DND-41 (cell line): ENCODE measurements at regions not wholly inside any gene's neighbourhood (a gene's known extent, or its start where the extent isn't known, plus 50 kb on each side); places are given as distances from the start of the nearest gene placed in this dataset.
"Not testable (repeated sequence)": the region's sequence is repeated elsewhere in the genome, so short reads cannot be mapped to it uniquely, and the experiment has no call there.

Experiments
- ATAC-seq: fragments of 200-7000 bp; cut with Tn5 transposase; 3 replicates; pipeline ENCODE4 v1.9.1; 2021; ENCODE audit warnings: low read depth; ENCODE audit not compliant: insufficient read depth
- DNase-seq: peaks from one replicate; pipeline ENCODE4 v3.0.0-alpha.2; 2020
- H2AFZ ChIP-seq: 2 replicates; pipeline ENCODE4 v1.6.0; 2012; ENCODE audit warnings: low read depth, low read length
- H3K27ac ChIP-seq: 2 replicates; pipeline ENCODE4 v1.5.1; 2012; ENCODE audit warnings: low read length, inconsistent platforms
- H3K27me3 ChIP-seq: fragments of 200-600 bp; sonication (generic); 2 replicates; pipeline ENCODE4 v1.6.0; 2012; ENCODE audit warnings: low read length, mild to moderate bottlenecking, inconsistent platforms; ENCODE audit not compliant: insufficient read depth, poor library complexity
- H3K36me3 ChIP-seq: 2 replicates; pipeline ENCODE4 v1.5.1; 2012; ENCODE audit warnings: low read length, inconsistent platforms; ENCODE audit not compliant: insufficient read depth
- H3K4me1 ChIP-seq: 2 replicates; pipeline ENCODE4 v1.5.1; 2012; ENCODE audit warnings: mild to moderate bottlenecking, low read length; ENCODE audit not compliant: insufficient read depth
- H3K4me2 ChIP-seq: 2 replicates; pipeline ENCODE4 v1.6.0; 2012; ENCODE audit warnings: mild to moderate bottlenecking, moderate library complexity, low read length, inconsistent platforms; ENCODE audit not compliant: insufficient read depth
- H3K4me3 ChIP-seq, 2 experiments: fragments of 200-600 bp in 1 of 2; shearing (Covaris generic) in 1 of 2; 2 replicates each; pipeline ENCODE4 v1.5.1; 2012 to 2016; ENCODE audit warnings: inconsistent platforms in 2 of 2, low read length in 2 of 2, mild to moderate bottlenecking in 2 of 2, low read depth in 1 of 2, moderate library complexity in 1 of 2
- H3K79me2 ChIP-seq: 2 replicates; pipeline ENCODE4 v1.6.0; 2012; ENCODE audit warnings: low read length, inconsistent platforms; ENCODE audit not compliant: insufficient read depth
- H3K9ac ChIP-seq: 2 replicates; pipeline ENCODE4 v1.6.0; 2012; ENCODE audit warnings: low read depth, mild to moderate bottlenecking, inconsistent platforms, low read length, moderate library complexity
- H3K9me3 ChIP-seq: 2 replicates; pipeline ENCODE4 v1.5.1; 2012; ENCODE audit warnings: low read length, moderate library complexity, mild to moderate bottlenecking, inconsistent platforms; ENCODE audit not compliant: insufficient read depth, severe bottlenecking
- H4K20me1 ChIP-seq: 2 replicates; pipeline ENCODE4 v1.6.0; 2012; ENCODE audit warnings: low read length; ENCODE audit not compliant: insufficient read depth
- EZH2 ChIP-seq: IDR thresholded peaks from 3 replicates; pipeline ENCODE4 v1.6.1; 2012; ENCODE audit warnings: borderline replicate concordance, low read depth, mild to moderate bottlenecking, moderate library complexity, low read length, inconsistent platforms; ENCODE audit not compliant: severe bottlenecking
- TF ChIP-seq, protein P1 (sequence below): IDR thresholded peaks from 2 replicates; pipeline ENCODE4 v1.5.1; 2012; ENCODE audit warnings: borderline replicate concordance, low read length, moderate library complexity, mild to moderate bottlenecking; ENCODE audit not compliant: poor library complexity, severe bottlenecking; ENCODE audit errors: extremely low read depth

DNA sequence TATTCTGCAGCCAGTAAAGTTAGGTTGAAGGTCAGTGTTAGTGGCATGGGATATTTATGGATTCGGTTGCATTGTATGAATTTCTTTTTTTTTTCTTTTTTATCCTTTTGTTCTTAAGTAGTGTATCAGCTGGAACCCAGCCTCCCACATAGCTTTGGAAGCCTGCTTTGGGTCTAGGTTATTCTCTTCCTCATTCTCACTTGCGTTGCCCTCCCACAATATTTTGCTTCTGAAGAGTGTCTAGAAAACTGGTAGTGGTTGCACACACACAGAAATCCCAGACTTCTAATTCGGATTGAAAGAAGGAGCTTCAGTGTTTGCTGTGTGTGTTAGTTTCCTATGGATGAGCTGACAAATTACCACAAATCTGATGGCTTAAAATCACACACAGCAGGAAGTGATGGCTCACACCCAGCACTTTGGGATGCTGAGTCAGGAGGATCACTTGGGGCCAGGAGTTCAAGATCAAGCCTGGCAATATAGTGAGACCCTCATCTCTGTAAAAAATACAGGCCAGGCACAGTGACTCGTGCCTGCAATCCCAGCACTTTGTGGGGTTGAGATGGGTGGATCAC lies 104.8 kb downstream of the ARL4C start:
- Histone ChIP-seq H3K9ac (no peak overlapping the region), H3K4me2 (no peak overlapping the region), H3K79me2 (no peaks in the 10 kb centered on the region), H3K27ac (peak overlapping the region; percentile 58), H2AFZ (no peak overlapping the region), H3K4me1 (peaks cover 47% of the 10 kb centered on the region), H3K9me3 (no peaks in the 10 kb centered on the region), H3K36me3 (no peaks in the 10 kb centered on the region), H3K4me3 (no peak overlapping the region), H4K20me1 (no peaks in the 10 kb centered on the region), H3K27me3 (no peaks in the 10 kb centered on the region)
- no peak for ATAC-seq
- TF ChIP-seq, protein P1, sequence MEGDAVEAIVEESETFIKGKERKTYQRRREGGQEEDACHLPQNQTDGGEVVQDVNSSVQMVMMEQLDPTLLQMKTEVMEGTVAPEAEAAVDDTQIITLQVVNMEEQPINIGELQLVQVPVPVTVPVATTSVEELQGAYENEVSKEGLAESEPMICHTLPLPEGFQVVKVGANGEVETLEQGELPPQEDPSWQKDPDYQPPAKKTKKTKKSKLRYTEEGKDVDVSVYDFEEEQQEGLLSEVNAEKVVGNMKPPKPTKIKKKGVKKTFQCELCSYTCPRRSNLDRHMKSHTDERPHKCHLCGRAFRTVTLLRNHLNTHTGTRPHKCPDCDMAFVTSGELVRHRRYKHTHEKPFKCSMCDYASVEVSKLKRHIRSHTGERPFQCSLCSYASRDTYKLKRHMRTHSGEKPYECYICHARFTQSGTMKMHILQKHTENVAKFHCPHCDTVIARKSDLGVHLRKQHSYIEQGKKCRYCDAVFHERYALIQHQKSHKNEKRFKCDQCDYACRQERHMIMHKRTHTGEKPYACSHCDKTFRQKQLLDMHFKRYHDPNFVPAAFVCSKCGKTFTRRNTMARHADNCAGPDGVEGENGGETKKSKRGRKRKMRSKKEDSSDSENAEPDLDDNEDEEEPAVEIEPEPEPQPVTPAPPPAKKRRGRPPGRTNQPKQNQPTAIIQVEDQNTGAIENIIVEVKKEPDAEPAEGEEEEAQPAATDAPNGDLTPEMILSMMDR = no peak
- TF ChIP-seq EZH2 = no peak
- DNase-seq = no peak

DNA sequence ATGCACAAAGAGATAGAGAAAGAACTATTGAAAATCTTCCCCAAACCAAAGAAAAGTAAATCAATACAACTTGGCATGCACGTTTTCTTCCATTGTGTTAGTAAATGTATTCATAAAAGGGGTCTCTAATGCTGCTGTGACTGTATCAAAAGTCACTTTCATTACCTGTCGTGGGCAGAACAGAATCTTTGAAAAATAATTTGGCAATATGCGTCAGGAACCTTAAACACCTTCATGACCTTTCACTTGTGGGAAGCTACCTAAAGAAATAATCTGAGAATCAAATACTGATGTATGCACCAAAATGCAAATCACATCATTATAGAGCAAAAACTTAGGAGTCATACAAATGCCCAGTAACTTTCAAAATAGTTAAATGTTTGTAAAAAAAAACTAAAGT lies 105.3 kb downstream of the ARL4C start:
- DNase-seq (no peak), ATAC-seq (no peak)
- no peak overlapping the region for H3K4me3 ChIP-seq
- no peak overlapping the region for H2AFZ ChIP-seq
- H3K9me3 ChIP-seq = no peaks in the 10 kb centered on the region
- no peak overlapping the region for H3K9ac ChIP-seq
- no peak overlapping the region for H3K27ac ChIP-seq
- H4K20me1 ChIP-seq = no peaks in the 10 kb centered on the region
- peaks cover 42% of the 10 kb centered on the region for H3K4me1 ChIP-seq
- no peak for TF ChIP-seq EZH2
- TF ChIP-seq, protein P1 = no peak
- H3K36me3 ChIP-seq = no peaks in the 10 kb centered on the region
- no peak overlapping the region for H3K4me2 ChIP-seq
- H3K79me2 ChIP-seq = no peaks in the 10 kb centered on the region
- no peaks in the 10 kb centered on the region for H3K27me3 ChIP-seq

DNA sequence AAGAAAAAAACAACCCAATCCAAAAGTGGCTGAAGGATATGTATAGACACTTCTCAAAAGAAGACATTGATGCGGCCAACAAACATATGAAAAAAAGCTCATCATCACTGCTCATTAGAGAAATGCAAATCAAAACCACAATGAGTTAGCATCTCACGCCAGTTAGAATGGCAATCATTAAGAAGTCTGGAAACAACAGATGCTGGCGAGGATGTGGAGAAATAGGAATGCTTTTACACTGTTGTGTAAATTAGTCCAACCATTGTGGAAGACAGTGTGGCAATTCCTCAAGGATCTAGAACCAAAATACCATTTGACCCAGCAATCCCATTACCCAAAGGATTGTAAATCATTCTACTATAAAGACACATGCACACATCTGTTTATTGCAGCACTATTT lies 107.2 kb downstream of the ARL4C start:
- H2AFZ ChIP-seq, H3K79me2 ChIP-seq, H3K9ac ChIP-seq, H3K9me3 ChIP-seq, H3K4me3 ChIP-seq, DNase-seq, H3K27me3 ChIP-seq, H4K20me1 ChIP-seq, ATAC-seq, H3K27ac ChIP-seq, H3K36me3 ChIP-seq, H3K4me2 ChIP-seq: not testable (repeated sequence)
- H3K4me1 ChIP-seq = peaks cover 22% of the 10 kb centered on the region

DNA sequence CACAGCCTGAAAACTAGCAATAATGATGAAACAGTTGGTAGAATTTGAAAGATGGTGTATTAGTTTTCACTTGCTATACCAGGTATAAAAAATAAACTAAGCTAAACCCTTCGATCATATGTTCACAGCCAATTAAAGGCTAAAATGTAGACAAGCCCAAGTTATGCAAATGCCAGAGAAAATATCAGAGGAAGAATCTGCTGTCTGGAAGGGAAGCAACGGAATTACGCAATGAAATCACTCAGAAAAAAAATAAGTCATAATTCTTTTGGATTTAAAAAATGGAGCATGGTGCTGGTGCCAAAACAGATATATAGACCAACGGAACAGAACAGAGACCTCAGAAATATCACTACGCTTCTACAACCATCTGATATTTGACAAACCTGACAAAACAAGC lies 108.3 kb downstream of the ARL4C start:
- no peak overlapping the region for H3K9ac ChIP-seq
- TF ChIP-seq, protein P1 = no peak
- TF ChIP-seq EZH2 = no peak
- no peak overlapping the region for H3K27ac ChIP-seq
- H3K4me1 ChIP-seq = peaks cover 20% of the 10 kb centered on the region
- DNase-seq = no peak
- no peak overlapping the region for H2AFZ ChIP-seq
- H3K27me3 ChIP-seq = no peaks in the 10 kb centered on the region
- no peaks in the 10 kb centered on the region for H4K20me1 ChIP-seq
- no peak for ATAC-seq
- peaks cover 10% of the 10 kb centered on the region for H3K9me3 ChIP-seq
- no peaks in the 10 kb centered on the region for H3K36me3 ChIP-seq
- H3K4me3 ChIP-seq = no peak overlapping the region
- H3K4me2 ChIP-seq = no peak overlapping the region
- H3K79me2 ChIP-seq = no peaks in the 10 kb centered on the region
